BLaER1 treated with 17β-estradiol and CSF1 and Interleukin-3, amounts not matched to agents 10 nM and 100 nM (cell line): ENCODE measurements at regions not wholly inside any gene's neighbourhood (a gene's known extent, or its start where the extent isn't known, plus 50 kb on each side); places are given as distances from the start of the nearest gene placed in this dataset.
"Not testable (repeated sequence)": the region's sequence is repeated elsewhere in the genome, so short reads cannot be mapped to it uniquely, and the experiment has no call there.

Experiments used
- H3K27ac ChIP-seq, 11 experiments: shearing (Covaris generic); formaldehyde crosslinking; 2 replicates each; pipeline ENCODE4 v1.8.1; 2022
- H3K27me3 ChIP-seq, 11 experiments: shearing (Covaris generic); formaldehyde crosslinking; 2 replicates each; pipeline ENCODE4 v1.8.1; 2022
- H3K36me3 ChIP-seq, 11 experiments: shearing (Covaris generic); formaldehyde crosslinking; 2 replicates each; pipeline ENCODE4 v1.8.1; 2022
- H3K4me1 ChIP-seq, 10 experiments: shearing (Covaris generic); formaldehyde crosslinking; 2 replicates each; pipeline ENCODE4 v1.8.1; 2022
- H3K4me2 ChIP-seq, 11 experiments: shearing (Covaris generic); formaldehyde crosslinking; 2 replicates each; pipeline ENCODE4 v1.8.1; 2022
- H3K4me3 ChIP-seq, 10 experiments: shearing (Covaris generic); formaldehyde crosslinking; 2 replicates each; pipeline ENCODE4 v1.8.1; 2022
- H3K9ac ChIP-seq, 11 experiments: shearing (Covaris generic); formaldehyde crosslinking; 2 replicates each; pipeline ENCODE4 v1.8.1; 2022
- H3K9me3 ChIP-seq, 11 experiments: shearing (Covaris generic); formaldehyde crosslinking; replicated peaks in 1 of 11; 2 replicates each; pipeline ENCODE4 v1.8.1; 2022
- H4K20me1 ChIP-seq, 11 experiments: shearing (Covaris generic); formaldehyde crosslinking; 2 replicates each; pipeline ENCODE4 v1.8.1; 2022
- Cebpa-rat ChIP-seq, 11 experiments: shearing (Covaris generic); IDR thresholded peaks; 2 replicates each; pipeline ENCODE4 v1.8.1; 2022

GRCh38 chr4:66307641-66308438, 637.6 kb upstream of the EPHA5 start:
- Histone ChIP-seq H3K36me3 (no peaks in the 10 kb centered on the region), H3K9ac (no peak overlapping the region), H3K9me3 (peaks cover 17 to 23% (median 20%) of the 10 kb centered on the region in 11 experiments), H3K4me1 (no peaks in the 10 kb centered on the region), H4K20me1 (no peaks in the 10 kb centered on the region), H3K4me2 (no peak overlapping the region), H3K27ac (no peak overlapping the region), H3K4me3 (no peak overlapping the region), H3K27me3 (no peaks in the 10 kb centered on the region)
- no peak for TF ChIP-seq Cebpa-rat (IDR thresholded peaks at IDR 0.05)

GRCh38 chr4:66300336-66300934, 630.1 kb upstream of the EPHA5 start:
- no peak for TF ChIP-seq Cebpa-rat (IDR thresholded peaks at IDR 0.05)
- no peak overlapping the region for H3K9ac ChIP-seq
- H3K4me3 ChIP-seq = no peak overlapping the region
- no peaks in the 10 kb centered on the region for H3K27me3 ChIP-seq
- no peak overlapping the region for H3K4me2 ChIP-seq
- H3K27ac ChIP-seq = no peak overlapping the region
- no peaks in the 10 kb centered on the region for H4K20me1 ChIP-seq
- no peaks in the 10 kb centered on the region for H3K9me3 ChIP-seq
- H3K36me3 ChIP-seq = no peaks in the 10 kb centered on the region
- H3K4me1 ChIP-seq = no peaks in the 10 kb centered on the region

GRCh38 chr4:66298569-66298968, 628.3 kb upstream of the EPHA5 start:
- TF ChIP-seq Cebpa-rat (IDR thresholded peaks at IDR 0.05) = no peak
- Histone ChIP-seq H3K36me3 (no peaks in the 10 kb centered on the region), H3K27me3 (no peaks in the 10 kb centered on the region), H3K4me3 (no peak overlapping the region), H4K20me1 (no peaks in the 10 kb centered on the region), H3K9ac (no peak overlapping the region), H3K27ac (no peak overlapping the region), H3K4me2 (no peak overlapping the region), H3K9me3 (no peaks in the 10 kb centered on the region), H3K4me1 (no peaks in the 10 kb centered on the region)

GRCh38 chr4:66297703-66298102, 627.4 kb upstream of the EPHA5 start:
- no peak overlapping the region for H3K4me3 ChIP-seq
- H3K36me3 ChIP-seq = no peaks in the 10 kb centered on the region
- no peak for TF ChIP-seq Cebpa-rat (IDR thresholded peaks at IDR 0.05)
- no peaks in the 10 kb centered on the region for H4K20me1 ChIP-seq
- H3K4me2 ChIP-seq = no peak overlapping the region
- no peak overlapping the region for H3K9ac ChIP-seq
- H3K4me1 ChIP-seq = no peaks in the 10 kb centered on the region
- no peaks in the 10 kb centered on the region for H3K9me3 ChIP-seq
- H3K27me3 ChIP-seq = no peaks in the 10 kb centered on the region
- no peak overlapping the region for H3K27ac ChIP-seq

- Histone ChIP-seq H3K36me3 (no peaks in the 10 kb centered on the region), H3K9me3 (no peaks in the 10 kb centered on the region), H3K9ac (no peak overlapping the region), H3K27ac (no peak overlapping the region), H3K4me2 (no peak overlapping the region), H3K4me3 (no peak overlapping the region), H3K27me3 (no peaks in the 10 kb centered on the region), H4K20me1 (no peaks in the 10 kb centered on the region), H3K4me1 (no peaks in the 10 kb centered on the region)
- TF ChIP-seq Cebpa-rat (IDR thresholded peaks at IDR 0.05) = no peak
Observed at GRCh38 chr4:66294638-66295037, 624.3 kb upstream of the EPHA5 start.

- Histone ChIP-seq H3K9me3 (peaks cover 0 to 7% (median 0%) of the 10 kb centered on the region in 11 experiments; a peak in 1 of 22 replicates), H3K27me3 (no peaks in the 10 kb centered on the region), H3K4me1 (no peaks in the 10 kb centered on the region), H3K27ac (no peak overlapping the region), H3K4me2 (no peak overlapping the region), H4K20me1 (no peaks in the 10 kb centered on the region), H3K9ac (no peak overlapping the region), H3K4me3 (no peak overlapping the region), H3K36me3 (no peaks in the 10 kb centered on the region)
- TF ChIP-seq Cebpa-rat (IDR thresholded peaks at IDR 0.05) = no peak
Observed at GRCh38 chr4:66284991-66285451, 614.7 kb upstream of the EPHA5 start.

- no peaks in the 10 kb centered on the region for H3K4me1 ChIP-seq
- no peaks in the 10 kb centered on the region for H3K27me3 ChIP-seq
- TF ChIP-seq Cebpa-rat (IDR thresholded peaks at IDR 0.05) = no peak
- H4K20me1 ChIP-seq = no peaks in the 10 kb centered on the region
- H3K4me3 ChIP-seq = no peak overlapping the region
- no peaks in the 10 kb centered on the region for H3K9me3 ChIP-seq
- no peak overlapping the region for H3K27ac ChIP-seq
- no peak overlapping the region for H3K9ac ChIP-seq
- H3K36me3 ChIP-seq = no peaks in the 10 kb centered on the region
- no peak overlapping the region for H3K4me2 ChIP-seq
Observed at GRCh38 chr4:66279084-66279483, 608.8 kb upstream of the EPHA5 start.

GRCh38 chr4:66275411-66276038, 605.2 kb upstream of the EPHA5 start:
- Histone ChIP-seq H3K4me2 (no peak overlapping the region), H3K27me3 (no peaks in the 10 kb centered on the region), H3K9ac (no peak overlapping the region), H3K4me3 (no peak overlapping the region), H3K27ac (no peak overlapping the region), H4K20me1 (no peaks in the 10 kb centered on the region), H3K9me3 (no peaks in the 10 kb centered on the region), H3K4me1 (no peaks in the 10 kb centered on the region), H3K36me3 (no peaks in the 10 kb centered on the region)
- no peak for TF ChIP-seq Cebpa-rat (IDR thresholded peaks at IDR 0.05)

GRCh38 chr4:66273110-66273509, 602.8 kb upstream of the EPHA5 start:
- no peaks in the 10 kb centered on the region for H3K9me3 ChIP-seq
- H3K4me1 ChIP-seq = no peaks in the 10 kb centered on the region
- no peaks in the 10 kb centered on the region for H3K27me3 ChIP-seq
- no peak overlapping the region for H3K27ac ChIP-seq
- no peak overlapping the region for H3K4me3 ChIP-seq
- no peaks in the 10 kb centered on the region for H4K20me1 ChIP-seq
- H3K36me3 ChIP-seq = no peaks in the 10 kb centered on the region
- H3K4me2 ChIP-seq = no peak overlapping the region
- TF ChIP-seq Cebpa-rat (IDR thresholded peaks at IDR 0.05) = no peak
- no peak overlapping the region for H3K9ac ChIP-seq

- not testable (repeated sequence) for H3K9me3 ChIP-seq, H3K9ac ChIP-seq, H3K36me3 ChIP-seq, H3K4me3 ChIP-seq, H4K20me1 ChIP-seq, H3K27me3 ChIP-seq, H3K27ac ChIP-seq, H3K4me1 ChIP-seq, H3K4me2 ChIP-seq
Observed at GRCh38 chr4:66270356-66270755, 600.1 kb upstream of the EPHA5 start.

- H3K9me3 ChIP-seq, H3K9ac ChIP-seq, H4K20me1 ChIP-seq, H3K36me3 ChIP-seq, H3K27me3 ChIP-seq, H3K4me3 ChIP-seq, H3K4me1 ChIP-seq, H3K4me2 ChIP-seq, H3K27ac ChIP-seq: not testable (repeated sequence)
Observed at GRCh38 chr4:66266554-66266953, 596.3 kb upstream of the EPHA5 start.
